GM19455 (cell line): ENCODE measurements at regions not wholly inside any gene's neighbourhood (a gene's known extent, or its start where the extent isn't known, plus 50 kb on each side); places are given as distances from the start of the nearest gene placed in this dataset.
"Not testable (repeated sequence)": the region's sequence is repeated elsewhere in the genome, so short reads cannot be mapped to it uniquely, and the experiment has no call there.

Experiments used
- ATAC-seq: cut with Tn5 transposase; IDR thresholded peaks from one replicate; pipeline ENCODE4 v1.9.1; 2021; ENCODE audit not compliant: unreplicated experiment

GRCh38 chr19:28578786-28579505, 634.0 kb downstream of the UQCRFS1 start:
- ATAC-seq: no peak

- ATAC-seq: no peak
These were observed 634.7 kb downstream of the UQCRFS1 start for GRCh38 chr19:28578208-28578607.

- ATAC-seq: no peak
These were observed 635.3 kb downstream of the UQCRFS1 start for GRCh38 chr19:28577666-28578065.

- ATAC-seq: no peak
These were observed 635.7 kb downstream of the UQCRFS1 start for GRCh38 chr19:28577233-28577632.

GRCh38 chr19:28575816-28576215, 637.1 kb downstream of the UQCRFS1 start:
- no peak for ATAC-seq

- ATAC-seq: not testable (repeated sequence)
These were observed 637.6 kb downstream of the UQCRFS1 start for GRCh38 chr19:28575312-28575711.

- no peak for ATAC-seq
These were observed 638.7 kb downstream of the UQCRFS1 start for GRCh38 chr19:28574212-28574611.

- ATAC-seq: no peak
These were observed 643.5 kb downstream of the UQCRFS1 start for GRCh38 chr19:28569132-28570131.

GRCh38 chr19:28567834-28568233, 645.1 kb downstream of the UQCRFS1 start:
- ATAC-seq: no peak

- ATAC-seq: no peak
These were observed 648.7 kb downstream of the UQCRFS1 start for GRCh38 chr19:28563964-28564921.

GRCh38 chr19:28560786-28561185, 652.2 kb downstream of the UQCRFS1 start:
- no peak for ATAC-seq

- ATAC-seq: no peak
These were observed 654.2 kb downstream of the UQCRFS1 start for GRCh38 chr19:28558783-28559182.

- no peak for ATAC-seq
These were observed 656.6 kb downstream of the UQCRFS1 start for GRCh38 chr19:28556371-28556770.

- ATAC-seq: no peak
These were observed 657.6 kb downstream of the UQCRFS1 start for GRCh38 chr19:28555317-28555716.

- ATAC-seq: no peak
These were observed 658.4 kb downstream of the UQCRFS1 start for GRCh38 chr19:28554321-28555091.

GRCh38 chr19:28553764-28554163, 659.2 kb downstream of the UQCRFS1 start:
- ATAC-seq: no peak

- ATAC-seq: no peak
These were observed 659.9 kb downstream of the UQCRFS1 start for GRCh38 chr19:28553005-28553404.

GRCh38 chr19:28549680-28550277, 663.2 kb downstream of the UQCRFS1 start:
- ATAC-seq: no peak

- no peak for ATAC-seq
These were observed 666.7 kb downstream of the UQCRFS1 start for GRCh38 chr19:28546148-28546685.
